Activated CD4-positive, alpha-beta memory T cell treated with anti-CD3 and anti-CD28 coated beads for 36 hours (primary cell): ENCODE measurements at regions not wholly inside any gene's neighbourhood (a gene's known extent, or its start where the extent isn't known, plus 50 kb on each side); places are given as distances from the start of the nearest gene placed in this dataset.

Experiments used
- CTCF ChIA-PET: fragments of 350-600 bp; sonication (Branson Sonifier 250); formaldehyde crosslinking; loops from one replicate; lab custom pipeline; 2021; ENCODE audit warnings: antibody characterized with exemption, inconsistent platforms; lab: Charles Lee
- POLR2A ChIA-PET: fragments of 350-600 bp; sonication (Branson Sonifier 250); formaldehyde crosslinking; loops from one replicate; lab custom pipeline; 2021; ENCODE audit warnings: antibody characterized with exemption; lab: Charles Lee
- DNase-seq: peaks from one replicate; pipeline ENCODE4 v3.0.0-alpha.2; 2020
- H3K27ac Mint-ChIP-seq: one replicate; pipeline ENCODE4 v1.8.0; 2021; ENCODE audit warnings: mixed read lengths
- H3K27me3 Mint-ChIP-seq: one replicate; pipeline ENCODE4 v1.8.0; 2021; ENCODE audit warnings: mixed read lengths
- H3K36me3 Mint-ChIP-seq: one replicate; pipeline ENCODE4 v1.8.0; 2021; ENCODE audit warnings: mixed read lengths
- H3K4me1 Mint-ChIP-seq: one replicate; pipeline ENCODE4 v1.8.0; 2021; ENCODE audit warnings: low read depth, mixed read lengths
- H3K4me3 Mint-ChIP-seq: one replicate; pipeline ENCODE4 v1.8.0; 2021; ENCODE audit warnings: mild to moderate bottlenecking, mixed read lengths
- H3K9me3 Mint-ChIP-seq: one replicate; pipeline ENCODE4 v1.8.0; 2021; ENCODE audit warnings: mixed read lengths
- intact Hi-C: fragments of 100-400 bp; cut with micrococcal nuclease; formaldehyde crosslinking; loops from one replicate; pipeline ENCODE4 v1.15.1; 2023

- H3K36me3 Mint-ChIP-seq = no peaks in the 10 kb centered on the region
- CTCF ChIA-PET = no interaction called here
- no peaks in the 10 kb centered on the region for H3K27me3 Mint-ChIP-seq
- DNase-seq = no peak
- no peak overlapping the region for H3K27ac Mint-ChIP-seq
- intact Hi-C loops = no loop called here
- no peak overlapping the region for H3K4me3 Mint-ChIP-seq
- H3K9me3 Mint-ChIP-seq = no peaks in the 10 kb centered on the region
- no peaks in the 10 kb centered on the region for H3K4me1 Mint-ChIP-seq
- POLR2A ChIA-PET = no interaction called here
Measured at GRCh38 chr4:54607067-54607466, 50.7 kb upstream of the KIT start.

DNA sequence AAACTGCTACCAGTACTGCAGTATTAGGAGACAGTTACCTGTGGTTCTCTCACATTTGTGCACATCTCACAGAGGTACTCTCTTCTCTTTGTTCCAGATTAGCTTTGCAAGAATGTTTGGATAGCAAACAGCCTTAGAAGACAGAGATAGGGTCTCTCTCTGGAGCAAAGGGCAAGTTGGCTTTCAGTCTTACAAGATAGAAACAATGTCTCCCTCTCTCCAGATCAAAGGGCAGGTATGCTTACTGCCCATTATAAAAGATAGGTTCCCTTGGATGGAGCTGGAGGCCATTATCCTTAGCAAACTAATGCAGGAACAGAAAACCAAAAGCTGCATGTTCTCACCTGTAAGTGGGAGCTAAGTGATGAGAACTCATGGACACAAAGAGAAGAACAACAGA is 50.2 kb upstream of the KIT start:
- H3K4me3 Mint-ChIP-seq = no peak overlapping the region
- H3K27ac Mint-ChIP-seq = no peak overlapping the region
- H3K9me3 Mint-ChIP-seq = no peaks in the 10 kb centered on the region
- intact Hi-C loops = no loop called here
- H3K4me1 Mint-ChIP-seq = no peaks in the 10 kb centered on the region
- H3K36me3 Mint-ChIP-seq = no peaks in the 10 kb centered on the region
- CTCF ChIA-PET = no interaction called here
- DNase-seq = no peak
- no peaks in the 10 kb centered on the region for H3K27me3 Mint-ChIP-seq
- POLR2A ChIA-PET = no interaction called here
